ENCODE measurements at regions not wholly inside any gene's neighbourhood (a gene's known extent, or its start where the extent isn't known, plus 50 kb on each side); places are given as distances from the start of the nearest gene placed in this dataset.

DNA sequence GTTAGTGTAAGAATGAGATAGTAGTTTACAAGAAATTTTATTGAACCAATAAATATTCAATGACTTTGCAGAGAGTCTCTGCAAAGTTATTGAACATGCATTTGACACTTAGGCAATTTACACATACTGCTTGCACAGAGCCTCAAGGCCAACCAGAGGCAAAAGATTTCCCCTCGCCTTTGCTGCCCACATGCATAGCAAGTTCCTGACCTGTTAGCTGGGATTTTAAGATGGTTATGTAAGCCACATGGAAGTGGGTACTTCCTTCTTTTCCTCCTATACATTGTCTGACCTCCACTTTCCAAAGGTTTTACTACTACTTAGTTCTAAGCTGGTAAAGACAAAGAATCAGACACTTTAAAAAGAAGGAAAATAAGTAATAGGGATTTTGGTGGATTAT lies 430.1 kb upstream of the FRG1 start:
- Histone ChIP-seq H2BK15ac (ENCODE audit: low read depth, low read length) (no peak overlapping the region), H3K4me2 (ENCODE audit: low read depth, low read length) (no peak overlapping the region), H3K4ac (ENCODE audit: low read depth, low read length) (no peak overlapping the region), H2AK9ac (replicated peaks; ENCODE audit: low read depth, low read length, poor library complexity) (no peak overlapping the region), H3K4me1 (ENCODE audit: control insufficient read depth, insufficient read depth, low read length) (no peaks in the 10 kb centered on the region), H4K20me1 (ENCODE audit: insufficient read depth, low read length) (no peaks in the 10 kb centered on the region), H2AK5ac (ENCODE audit: low read depth, low read length) (no peak overlapping the region), H3K4me3 (ENCODE audit: insufficient read depth, low read depth, low read length) (no peak overlapping the region), H3K27me3 (ENCODE audit: control insufficient read depth, insufficient read depth, low read length) (no peaks in the 10 kb centered on the region), H3K9me3 (ENCODE audit: control insufficient read depth, insufficient read depth, low read length) (peaks cover 19% of the 10 kb centered on the region), H2BK120ac (ENCODE audit: low read depth, low read length) (no peak overlapping the region), H3K18ac (ENCODE audit: low read depth, low read length) (no peak overlapping the region), H3K79me1 (ENCODE audit: low read depth in 1 of 2, low read length in 2 of 2) (no peaks in the 10 kb centered on the region), H3K9me1 (ENCODE audit: insufficient read depth, low read length) (no peaks in the 10 kb centered on the region), H3K36me3 (ENCODE audit: control insufficient read depth, insufficient read depth, low read length) (no peaks in the 10 kb centered on the region), H4K5ac (ENCODE audit: low read depth, low read length) (no peak overlapping the region), H2BK20ac (ENCODE audit: low read depth, low read length) (no peak overlapping the region), H4K8ac (ENCODE audit: low read depth in 2 of 2, low read length in 2 of 2) (no peak overlapping the region), H4K91ac (ENCODE audit: insufficient read depth, low read depth, low read length) (no peak overlapping the region), H3K56ac (ENCODE audit: extremely low read depth, insufficient read depth, low read length) (no peak overlapping the region), H3K9ac (ENCODE audit: low read depth, low read length) (no peak overlapping the region), H2BK5ac (ENCODE audit: low read depth, low read length, poor library complexity, severe bottlenecking) (no peak overlapping the region), H3K23ac (ENCODE audit: low read depth, low read length) (no peak overlapping the region), H3K14ac (replicated peaks; ENCODE audit: low read depth, low read length) (no peak overlapping the region), H3K27ac (ENCODE audit: insufficient read depth, low read length) (no peak overlapping the region), H2AFZ (replicated peaks; ENCODE audit: low read length, poor library complexity) (no peak overlapping the region)
- TF ChIP-seq USF2 (IDR thresholded peaks at IDR 0.05; ENCODE audit: low read depth, low read length) = no peak
- no peak for TF ChIP-seq RFX5 (IDR thresholded peaks at IDR 0.05; ENCODE audit: low read depth, low read length)
- no peak for TF ChIP-seq FOS (IDR thresholded peaks at IDR 0.05; ENCODE audit: low read depth, low read length)
- in situ Hi-C loops (cut with MboI; ENCODE audit: low sequenced_read_pairs) (no loop called here), intact Hi-C loops (cut with micrococcal nuclease) (no loop called here), dilution Hi-C loops (cut with HindIII; ENCODE audit: low sequenced_read_pairs, unreplicated experiment) (no loop called here)
- no TSS peak for BruUV-seq (replicated peaks)
- no peak for ATAC-seq (ENCODE audit: low read depth)
- POLR2A ChIA-PET (ENCODE audit: unreplicated experiment) = no interaction called here
- WGBS, 2 experiments (ENCODE audit: extremely low coverage in 2 of 2, insufficient read length in 1 of 2) = no CpG with 5 or more reads among the region's 1 CpG
- DNase-seq = no peak
- CTCF ChIA-PET = no interaction called here

Data from IMR-90 (cell line).